ENCODE measurements at regions not wholly inside any gene's neighbourhood (a gene's known extent, or its start where the extent isn't known, plus 50 kb on each side); places are given as distances from the start of the nearest gene placed in this dataset.

GRCh38 chr11:56932572-56933220, 56.0 kb upstream of the OR5AK2 start:
- no peak for DNase-seq

GRCh38 chr11:56923116-56923515, 65.6 kb upstream of the OR5AK2 start:
- DNase-seq = no peak

GRCh38 chr11:56922421-56922820, 66.3 kb upstream of the OR5AK2 start:
- DNase-seq = no peak

GRCh38 chr11:56917708-56918400, 70.9 kb upstream of the OR5AK2 start:
- DNase-seq = no peak

- no peak for DNase-seq
These were observed 72.1 kb upstream of the OR5AK2 start for GRCh38 chr11:56916587-56916986.

GRCh38 chr11:56916162-56916561, 72.6 kb upstream of the OR5AK2 start:
- no peak for DNase-seq

- no peak for DNase-seq
These were observed 77.4 kb upstream of the OR5AK2 start for GRCh38 chr11:56911312-56911711.

GRCh38 chr11:56910785-56911184, 77.9 kb upstream of the OR5AK2 start:
- no peak for DNase-seq

GRCh38 chr11:56910046-56910773, 78.5 kb upstream of the OR5AK2 start:
- no peak for DNase-seq

- no peak for DNase-seq
These were observed 79.2 kb upstream of the OR5AK2 start for GRCh38 chr11:56909563-56909962.

- no peak for DNase-seq
These were observed 79.6 kb upstream of the OR5AK2 start for GRCh38 chr11:56909080-56909479.

GRCh38 chr11:56906683-56907148, 82.0 kb upstream of the OR5AK2 start:
- DNase-seq = no peak

GRCh38 chr11:56905936-56906335, 82.8 kb upstream of the OR5AK2 start:
- no peak for DNase-seq

GRCh38 chr11:56905442-56905841, 83.3 kb upstream of the OR5AK2 start:
- no peak for DNase-seq

GRCh38 chr11:56898856-56899255, 89.9 kb upstream of the OR5AK2 start:
- no peak for DNase-seq

GRCh38 chr11:56890584-56891305, 98.0 kb upstream of the OR5AK2 start:
- DNase-seq = no peak

GRCh38 chr11:56889986-56890385, 98.7 kb upstream of the OR5AK2 start:
- no peak for DNase-seq

- DNase-seq = no peak
These were observed 100.8 kb upstream of the OR5AK2 start for GRCh38 chr11:56887940-56888339.

GRCh38 chr11:56886455-56886854, 102.3 kb upstream of the OR5AK2 start:
- no peak for DNase-seq

- DNase-seq = no peak
These were observed 102.9 kb upstream of the OR5AK2 start for GRCh38 chr11:56885854-56886253.

- no peak for DNase-seq
These were observed 103.5 kb upstream of the OR5AK2 start for GRCh38 chr11:56885177-56885576.

- no peak for DNase-seq
These were observed 105.2 kb upstream of the OR5AK2 start for GRCh38 chr11:56883371-56883987.
